ENCODE measurements at regions not wholly inside any gene's neighbourhood (a gene's known extent, or its start where the extent isn't known, plus 50 kb on each side); places are given as distances from the start of the nearest gene placed in this dataset.
"Not testable (repeated sequence)": the region's sequence is repeated elsewhere in the genome, so short reads cannot be mapped to it uniquely, and the experiment has no call there.

DNA sequence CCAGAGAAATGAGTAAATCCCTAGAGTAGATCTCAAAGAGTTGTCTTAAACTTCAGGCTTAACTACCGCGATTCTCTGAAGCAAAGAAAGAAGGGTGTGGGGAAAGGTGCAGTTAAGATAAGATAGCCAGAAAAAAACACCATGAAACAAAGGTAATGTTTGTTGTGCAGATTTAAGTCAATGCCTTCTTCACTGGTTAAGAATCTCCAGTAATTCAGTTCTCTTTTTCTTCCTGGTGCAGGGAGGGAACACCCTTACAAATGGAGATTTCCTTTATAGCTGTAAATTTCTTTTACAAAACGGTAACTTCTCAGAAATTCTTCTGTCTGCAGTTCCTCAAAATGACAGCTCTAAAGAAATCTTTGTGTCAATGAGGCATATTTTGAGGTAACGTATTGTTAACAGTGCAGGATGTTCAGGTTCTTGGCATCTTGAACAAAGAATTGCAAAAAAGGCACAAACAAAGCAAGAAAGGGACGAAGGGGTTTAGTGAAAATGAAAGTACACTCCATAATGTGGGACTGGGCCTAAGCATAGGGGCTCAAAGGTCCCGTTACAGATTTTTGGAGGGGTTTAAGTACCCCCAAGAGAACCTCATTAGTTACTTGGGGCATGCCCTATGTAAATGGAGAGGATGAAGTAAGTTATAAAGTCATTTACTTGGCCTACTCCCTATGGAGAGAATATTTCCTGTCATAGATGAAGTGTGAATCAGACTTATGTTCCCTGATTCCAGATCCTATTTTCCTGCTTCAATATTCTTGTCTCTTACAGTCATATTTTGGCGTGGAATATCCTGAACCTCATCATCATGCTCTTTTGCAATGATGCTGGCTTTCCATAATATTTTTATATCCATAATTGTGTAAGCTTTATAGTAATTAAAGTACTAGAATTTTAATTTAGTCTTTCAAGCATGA, 492.0 kb downstream of the PCDH11X start:
- ATAC-seq (no peak), FAIRE-seq (no peak), DNase-seq (ENCODE audit: low spot score) (no peak)
- Histone ChIP-seq H3K79me2 (ENCODE audit: insufficient read depth, low read length) (no peaks in the 10 kb centered on the region), H3K4me1 (ENCODE audit: insufficient read depth, low read length) (no peaks in the 10 kb centered on the region), H3K27me3 (ENCODE audit: control insufficient read depth in 1 of 2, insufficient read depth in 2 of 2, low read length in 2 of 2) (no peaks in the 10 kb centered on the region), H3K4me3 (replicated peaks in 1 of 3; ENCODE audit: insufficient read depth in 1 of 3, low read depth in 2 of 3, low read length in 3 of 3) (no peak overlapping the region), H3K36me3 (replicated peaks in 1 of 2; ENCODE audit: control insufficient read depth in 1 of 2, insufficient read depth in 2 of 2, low read length in 2 of 2) (no peaks in the 10 kb centered on the region), H3K4me2 (ENCODE audit: low read depth, low read length) (no peak overlapping the region), H2AFZ (ENCODE audit: low read length) (no peak overlapping the region), H4K20me1 (ENCODE audit: insufficient read depth, low read length) (no peaks in the 10 kb centered on the region), H3K9me3 (ENCODE audit: low read length) (no peaks in the 10 kb centered on the region), H3K27ac (ENCODE audit: extremely low read length, insufficient read depth, low read length) (no peak overlapping the region), H3K9ac (ENCODE audit: insufficient read depth, low read depth, low read length) (no peak overlapping the region)
- BruUV-seq (replicated peaks), result no TSS peak
- no peak for TF ChIP-seq ZNF550 (CRISPR knock-in tag; IDR thresholded peaks at IDR 0.05; ENCODE audit: borderline replicate concordance)
- TF ChIP-seq GZF1 (CRISPR knock-in tag; IDR thresholded peaks at IDR 0.05), result no peak
- no peak for TF ChIP-seq ZNF160 (CRISPR knock-in tag; IDR thresholded peaks at IDR 0.05)
- no peak for TF ChIP-seq ZHX1 (CRISPR knock-in tag; IDR thresholded peaks at IDR 0.05; ENCODE audit: low read depth)
- TF ChIP-seq ZFP36 (IDR thresholded peaks at IDR 0.05; ENCODE audit: borderline replicate concordance, low read depth, low read length, partially characterized antibody), result no peak
- ChIA-PET POLR2A (no interaction called here), CTCF (ENCODE audit: low intra/inter-chr PET ratio, low total read pairs) (no interaction called here)
- intact Hi-C loops (cut with micrococcal nuclease; ENCODE audit: unreplicated experiment) (no loop called here), in situ Hi-C loops (cut with HindIII; ENCODE audit: extremely low pct_ligation_motif_present, low pct_unique_long_range_greater_than_20kb) (no loop called here)
- 0% methylated on average over 7 of the region's 7 CpGs for WGBS (ENCODE audit: low lambda C conversion rate)

GRCh38 chrX:92278556-92278955, 499.4 kb downstream of the PCDH11X start:
- intact Hi-C loops (cut with micrococcal nuclease; ENCODE audit: unreplicated experiment); H3K9me3 ChIP-seq (ENCODE audit: low read length); DNase-seq (ENCODE audit: low spot score); H3K4me2 ChIP-seq (ENCODE audit: low read depth, low read length); in situ Hi-C loops (cut with HindIII; ENCODE audit: extremely low pct_ligation_motif_present, low pct_unique_long_range_greater_than_20kb); H3K79me2 ChIP-seq (ENCODE audit: insufficient read depth, low read length); H3K27ac ChIP-seq (ENCODE audit: extremely low read length, insufficient read depth, low read length); POLR2A ChIA-PET; FAIRE-seq; H2AFZ ChIP-seq (ENCODE audit: low read length); H3K4me3 ChIP-seq (replicated peaks in 1 of 3; ENCODE audit: insufficient read depth in 1 of 3, low read depth in 2 of 3, low read length in 3 of 3); H3K9ac ChIP-seq (ENCODE audit: insufficient read depth, low read depth, low read length); H3K27me3 ChIP-seq (ENCODE audit: control insufficient read depth in 1 of 2, insufficient read depth in 2 of 2, low read length in 2 of 2); H3K4me1 ChIP-seq (ENCODE audit: insufficient read depth, low read length); H4K20me1 ChIP-seq (ENCODE audit: insufficient read depth, low read length); H3K36me3 ChIP-seq (replicated peaks in 1 of 2; ENCODE audit: control insufficient read depth in 1 of 2, insufficient read depth in 2 of 2, low read length in 2 of 2); CTCF ChIA-PET (ENCODE audit: low intra/inter-chr PET ratio, low total read pairs); BruUV-seq (replicated peaks); ATAC-seq: not testable (repeated sequence)
- 29% methylated on average over 6 of the region's 7 CpGs for WGBS (ENCODE audit: low lambda C conversion rate)

DNA sequence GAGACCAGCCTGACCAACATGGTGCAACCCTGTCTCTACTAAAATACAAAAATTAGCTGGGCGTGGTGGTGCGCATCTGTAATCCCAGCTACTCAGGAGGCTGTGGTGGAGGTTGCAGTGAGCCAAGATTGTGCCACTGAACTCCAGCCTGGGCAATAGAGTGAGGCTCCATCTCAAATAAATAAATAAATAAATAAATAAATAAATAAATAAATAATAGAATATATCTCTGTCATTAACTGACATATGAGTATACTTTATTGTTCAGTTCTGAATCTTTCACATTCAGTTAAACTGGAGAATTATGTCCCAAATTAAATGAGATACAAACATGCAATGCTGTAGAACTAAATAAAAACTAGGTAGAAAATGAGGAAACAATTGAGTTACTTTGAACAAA, 501.2 kb downstream of the PCDH11X start:
- H3K4me2 ChIP-seq (ENCODE audit: low read depth, low read length); FAIRE-seq; POLR2A ChIA-PET; H3K79me2 ChIP-seq (ENCODE audit: insufficient read depth, low read length); H3K4me1 ChIP-seq (ENCODE audit: insufficient read depth, low read length); H3K36me3 ChIP-seq (replicated peaks in 1 of 2; ENCODE audit: control insufficient read depth in 1 of 2, insufficient read depth in 2 of 2, low read length in 2 of 2); H3K4me3 ChIP-seq (replicated peaks in 1 of 3; ENCODE audit: insufficient read depth in 1 of 3, low read depth in 2 of 3, low read length in 3 of 3); DNase-seq (ENCODE audit: low spot score); ATAC-seq; H3K9me3 ChIP-seq (ENCODE audit: low read length); CTCF ChIA-PET (ENCODE audit: low intra/inter-chr PET ratio, low total read pairs); H2AFZ ChIP-seq (ENCODE audit: low read length); in situ Hi-C loops (cut with HindIII; ENCODE audit: extremely low pct_ligation_motif_present, low pct_unique_long_range_greater_than_20kb); H3K9ac ChIP-seq (ENCODE audit: insufficient read depth, low read depth, low read length); intact Hi-C loops (cut with micrococcal nuclease; ENCODE audit: unreplicated experiment); BruUV-seq (replicated peaks); H4K20me1 ChIP-seq (ENCODE audit: insufficient read depth, low read length); H3K27ac ChIP-seq (ENCODE audit: extremely low read length, insufficient read depth, low read length); H3K27me3 ChIP-seq (ENCODE audit: control insufficient read depth in 1 of 2, insufficient read depth in 2 of 2, low read length in 2 of 2): not testable (repeated sequence)
- 91% methylated on average over 2 of the region's 2 CpGs for WGBS (ENCODE audit: low lambda C conversion rate)

All from HepG2 (cell line).